Muscle of leg (tissue), 3 donors: ENCODE measurements at regions not wholly inside any gene's neighbourhood (a gene's known extent, or its start where the extent isn't known, plus 50 kb on each side); places are given as distances from the start of the nearest gene placed in this dataset.
"Not testable (repeated sequence)": the region's sequence is repeated elsewhere in the genome, so short reads cannot be mapped to it uniquely, and the experiment has no call there.

ENCODE experiments used
- DNase-seq: peaks from one replicate; pipeline ENCODE4 v3.0.0; 2013
- H3K27ac ChIP-seq: one replicate; pipeline ENCODE4 v1.5.1; 2013; ENCODE audit warnings: mild to moderate bottlenecking, low read length, control low read depth
- H3K27me3 ChIP-seq: one replicate; pipeline ENCODE4 v1.6.1; 2013; ENCODE audit warnings: low read length; ENCODE audit not compliant: control insufficient read depth, insufficient read depth
- H3K36me3 ChIP-seq: one replicate; pipeline ENCODE4 v1.6.1; 2013; ENCODE audit warnings: low read length; ENCODE audit not compliant: control insufficient read depth, insufficient read depth
- H3K4me1 ChIP-seq: one replicate; pipeline ENCODE4 v1.6.1; 2013; ENCODE audit warnings: low read length; ENCODE audit not compliant: control insufficient read depth, insufficient read depth
- H3K4me3 ChIP-seq: one replicate; pipeline ENCODE4 v1.5.1; 2013; ENCODE audit warnings: low read length, control low read depth
- H3K9me3 ChIP-seq: replicated peaks from 2 replicates; pipeline ENCODE4 v1.6.1; 2013; ENCODE audit warnings: low read depth, low read length; ENCODE audit not compliant: control insufficient read depth
- WGBS: methylation state at CpG from one replicate; pipeline ENCODE4 v1.1.5; 2013; ENCODE audit warnings: missing lambda C conversion rate; ENCODE audit not compliant: insufficient coverage; 5-methylcytosine and 5-hydroxymethylcytosine counted together

DNA sequence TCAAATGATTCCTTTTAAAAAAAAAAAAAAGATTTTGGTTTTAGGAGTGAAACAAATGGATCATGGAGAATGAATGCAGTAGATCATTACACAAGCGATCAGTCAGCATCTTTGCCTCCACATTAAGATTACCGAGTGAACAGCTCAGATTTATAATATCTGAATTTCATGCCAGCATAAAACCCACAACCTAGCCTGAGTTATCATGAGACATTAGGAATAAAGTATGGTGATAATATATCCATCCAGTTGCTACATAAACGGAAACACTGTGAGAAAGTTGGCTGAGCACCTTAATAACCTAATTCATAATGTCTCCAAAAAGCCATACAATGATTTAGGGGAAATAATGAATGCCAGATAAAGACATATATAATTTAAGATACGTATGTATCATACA lies 553.1 kb upstream of the TUSC1 start:
- DNase-seq, result no peak
- no peak overlapping the region for H3K4me3 ChIP-seq
- no peaks in the 10 kb centered on the region for H3K4me1 ChIP-seq
- H3K9me3 ChIP-seq, result no peaks in the 10 kb centered on the region
- no peaks in the 10 kb centered on the region for H3K27me3 ChIP-seq
- WGBS, result no CpG with 5 or more reads among the region's 4 CpGs
- no peaks in the 10 kb centered on the region for H3K36me3 ChIP-seq
- no peak overlapping the region for H3K27ac ChIP-seq

- Histone ChIP-seq H3K36me3 (no peaks in the 10 kb centered on the region), H3K4me3 (no peak overlapping the region), H3K27ac (no peak overlapping the region), H3K27me3 (no peaks in the 10 kb centered on the region), H3K4me1 (no peaks in the 10 kb centered on the region), H3K9me3 (no peaks in the 10 kb centered on the region)
- no peak for DNase-seq
- 80% methylated on average over 1 of the region's 6 CpGs for WGBS
Measured at GRCh38 chr9:26229324-26230054, 551.2 kb upstream of the TUSC1 start.

DNA sequence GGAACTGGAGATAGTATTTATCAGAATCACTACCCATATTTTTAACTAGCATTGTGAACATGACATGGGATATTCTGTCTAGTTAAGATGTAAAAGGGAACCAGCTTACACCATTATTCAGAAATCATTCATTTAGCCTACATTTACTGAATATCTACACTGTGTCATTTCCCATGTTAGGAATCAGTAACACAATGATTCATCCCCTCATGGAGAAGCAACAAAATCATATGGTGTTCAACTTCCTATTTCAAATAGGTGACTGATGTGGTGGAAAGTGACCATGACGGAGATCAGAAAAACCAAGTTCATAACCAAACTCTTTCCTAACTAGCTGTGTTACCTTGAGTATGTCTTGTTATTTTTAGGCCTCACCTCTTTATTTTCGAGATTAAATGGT lies 550.0 kb upstream of the TUSC1 start:
- Histone ChIP-seq H3K27ac (no peak overlapping the region), H3K4me1 (no peaks in the 10 kb centered on the region), H3K4me3 (no peak overlapping the region), H3K9me3 (no peaks in the 10 kb centered on the region), H3K27me3 (no peaks in the 10 kb centered on the region), H3K36me3 (no peaks in the 10 kb centered on the region)
- no peak for DNase-seq
- no CpG with 5 or more reads among the region's 2 CpGs for WGBS

DNA sequence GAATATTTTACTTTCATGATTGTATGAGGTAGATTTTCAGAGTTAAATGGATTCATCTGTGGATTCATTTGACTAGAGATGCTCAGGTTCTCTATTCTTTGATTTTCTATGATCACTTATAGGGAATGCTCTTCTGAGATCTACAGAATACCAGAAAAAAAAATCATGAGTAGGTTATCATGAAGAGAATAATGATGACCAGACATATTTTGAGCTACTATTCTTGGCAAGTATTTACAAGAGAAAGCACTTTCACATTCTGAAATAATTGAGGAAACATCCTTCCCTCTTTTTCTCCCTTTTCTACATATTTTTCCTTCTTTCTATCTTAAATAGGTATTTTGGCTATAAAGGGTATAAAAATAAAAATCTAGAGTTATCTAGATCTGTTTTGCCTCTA lies 543.0 kb upstream of the TUSC1 start:
- Histone ChIP-seq H3K4me1 (no peaks in the 10 kb centered on the region), H3K27ac (no peak overlapping the region), H3K27me3 (no peaks in the 10 kb centered on the region), H3K36me3 (no peaks in the 10 kb centered on the region), H3K9me3 (no peaks in the 10 kb centered on the region), H3K4me3 (no peak overlapping the region)
- no peak for DNase-seq

GRCh38 chr9:26220367-26220766 lies 542.1 kb upstream of the TUSC1 start:
- Histone ChIP-seq H3K27me3 (no peaks in the 10 kb centered on the region), H3K36me3 (no peaks in the 10 kb centered on the region), H3K9me3 (no peaks in the 10 kb centered on the region), H3K27ac (no peak overlapping the region), H3K4me1 (no peaks in the 10 kb centered on the region), H3K4me3 (no peak overlapping the region)
- DNase-seq, result no peak

DNA sequence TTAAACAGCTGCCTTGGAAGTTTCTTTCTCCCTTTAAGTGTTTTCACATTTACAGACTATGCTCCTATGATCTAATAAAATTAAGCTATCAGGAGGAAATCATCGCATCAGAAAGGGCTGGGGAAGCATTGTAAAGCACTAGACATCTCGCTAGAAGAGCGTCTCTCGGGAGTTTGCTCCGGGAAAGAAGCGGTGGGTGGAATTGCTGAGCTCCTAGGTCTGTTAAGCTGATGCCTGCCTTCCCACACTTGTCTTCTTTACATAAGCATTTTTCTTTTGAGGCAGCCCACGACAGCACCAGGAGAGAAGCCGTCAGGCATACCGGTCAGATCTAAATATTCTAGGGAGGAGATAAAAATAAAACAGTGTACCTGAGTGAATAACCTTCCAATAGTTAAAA lies 541.7 kb upstream of the TUSC1 start:
- Histone ChIP-seq H3K4me1 (no peaks in the 10 kb centered on the region), H3K27me3 (no peaks in the 10 kb centered on the region), H3K27ac (peak overlapping the region; percentile 3), H3K4me3 (no peak overlapping the region), H3K36me3 (no peaks in the 10 kb centered on the region), H3K9me3 (no peaks in the 10 kb centered on the region)
- DNase-seq, result peak; percentile 47
- WGBS, result no CpG with 5 or more reads among the region's 9 CpGs

DNA sequence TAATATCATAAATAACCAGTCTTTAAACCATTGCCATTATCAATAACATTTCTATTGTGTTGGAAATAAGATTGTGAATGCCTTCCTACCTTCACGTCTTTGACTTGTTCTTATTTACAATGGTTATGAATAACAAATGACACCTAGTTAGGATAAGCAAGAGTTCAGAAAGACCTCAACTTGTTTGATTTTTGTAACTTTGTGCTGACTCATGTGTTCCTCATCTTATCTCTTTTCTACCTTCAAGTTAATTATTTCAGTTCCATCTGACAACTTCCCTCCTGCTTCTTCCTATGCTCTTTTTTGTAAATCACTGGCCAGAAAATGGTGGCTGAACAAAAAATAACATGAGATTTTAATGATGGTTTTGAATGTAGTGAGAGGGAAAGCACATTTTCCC lies 538.5 kb upstream of the TUSC1 start:
- no CpG with 5 or more reads among the region's 1 CpG for WGBS
- H3K4me3 ChIP-seq, result no peak overlapping the region
- H3K4me1 ChIP-seq, result no peaks in the 10 kb centered on the region
- no peak for DNase-seq
- no peaks in the 10 kb centered on the region for H3K27me3 ChIP-seq
- H3K27ac ChIP-seq, result no peak overlapping the region
- H3K9me3 ChIP-seq, result no peaks in the 10 kb centered on the region
- H3K36me3 ChIP-seq, result no peaks in the 10 kb centered on the region

GRCh38 chr9:26214713-26215444 lies 536.6 kb upstream of the TUSC1 start:
- not testable (repeated sequence) for H3K9me3 ChIP-seq, H3K27me3 ChIP-seq, DNase-seq, H3K4me3 ChIP-seq, H3K27ac ChIP-seq, H3K4me1 ChIP-seq, H3K36me3 ChIP-seq
- WGBS, result 92% methylated on average over 33 of the region's 61 CpGs

- H3K27me3 ChIP-seq, result no peaks in the 10 kb centered on the region
- WGBS, result 43% methylated on average over 1 of the region's 6 CpGs
- peak; percentile 5 for DNase-seq
- H3K4me1 ChIP-seq, result no peaks in the 10 kb centered on the region
- H3K27ac ChIP-seq, result no peak overlapping the region
- no peaks in the 10 kb centered on the region for H3K9me3 ChIP-seq
- no peak overlapping the region for H3K4me3 ChIP-seq
- no peaks in the 10 kb centered on the region for H3K36me3 ChIP-seq
Measured at GRCh38 chr9:26210338-26210851, 532.2 kb upstream of the TUSC1 start.

GRCh38 chr9:26205261-26205660 lies 527.0 kb upstream of the TUSC1 start:
- WGBS, result no CpG with 5 or more reads among the region's 3 CpGs

More at GRCh38 chr9:26205261-26205660, 527.0 kb upstream of the TUSC1 start:
- no peak for DNase-seq
- H3K4me3 ChIP-seq, result no peak overlapping the region
- H3K4me1 ChIP-seq, result no peaks in the 10 kb centered on the region
- no peaks in the 10 kb centered on the region for H3K9me3 ChIP-seq
- H3K36me3 ChIP-seq, result no peaks in the 10 kb centered on the region
- no peak overlapping the region for H3K27ac ChIP-seq
- no peaks in the 10 kb centered on the region for H3K27me3 ChIP-seq
